ENCODE measurements at regions not wholly inside any gene's neighbourhood (a gene's known extent, or its start where the extent isn't known, plus 50 kb on each side); places are given as distances from the start of the nearest gene placed in this dataset.
"Not testable (repeated sequence)": the region's sequence is repeated elsewhere in the genome, so short reads cannot be mapped to it uniquely, and the experiment has no call there.

DNA sequence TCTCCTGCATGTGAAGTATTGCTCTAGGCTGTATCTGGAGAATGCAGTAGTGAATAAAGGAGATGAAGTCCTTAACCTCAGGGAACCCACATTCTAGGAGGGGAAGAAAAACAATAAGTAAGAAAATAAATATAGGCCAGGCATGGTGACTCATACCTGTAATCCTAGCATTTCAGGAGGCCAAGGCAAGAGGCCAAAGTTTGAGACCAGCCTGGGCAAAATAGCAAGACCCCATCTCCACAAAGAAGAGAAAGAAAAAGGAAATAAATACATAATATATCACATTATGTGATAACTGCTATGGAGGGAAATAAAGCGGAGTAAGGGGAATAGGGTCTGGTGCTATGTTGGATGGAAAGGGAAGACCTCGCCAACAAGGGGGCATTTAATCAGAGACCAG is 94.0 kb downstream of the QRSL1 start:
- not testable (repeated sequence) for DNase-seq (ENCODE audit: low spot score)

GRCh38 chr6:106721189-106721588 is 91.8 kb downstream of the QRSL1 start:
- not testable (repeated sequence) for DNase-seq (ENCODE audit: low spot score)

Measured in RKO (cell line).